PC-3 (cell line): ENCODE measurements at regions not wholly inside any gene's neighbourhood (a gene's known extent, or its start where the extent isn't known, plus 50 kb on each side); places are given as distances from the start of the nearest gene placed in this dataset.

Experiments used
- ATAC-seq: fragments of 200-7000 bp; cut with Tn5 transposase; 2 replicates; pipeline ENCODE4 v1.9.1; 2020; ENCODE audit warnings: mild to moderate bottlenecking, moderate library complexity
- BruUV-seq: library from RNA; stranded (reverse); fragments of 400-500 nt; replicated peaks from 2 replicates; lab custom pipeline; 2021; lab: Mats Ljungman, UMichigan
- CTCF ChIA-PET: fragments of 300-600 bp; sonication (Branson Sonifier 250); formaldehyde crosslinking; loops from one replicate; lab custom pipeline; 2022; ENCODE audit warnings: antibody characterized with exemption; lab: Charles Lee
- POLR2A ChIA-PET: fragments of 300-600 bp; sonication (Branson Sonifier 250); formaldehyde crosslinking; loops from one replicate; lab custom pipeline; 2022; ENCODE audit warnings: antibody characterized with exemption; ENCODE audit not compliant: unreplicated experiment; lab: Charles Lee
- DNase-seq: peaks from one replicate; pipeline ENCODE4 v3.0.0-alpha.2; 2015
- H2AFZ ChIP-seq: fragments of 300-600 bp; sonication (generic); 2 replicates; pipeline ENCODE4 v1.6.0; 2016; ENCODE audit warnings: antibody characterized with exemption, low read length
- H3F3A ChIP-seq: fragments of 300-600 bp; sonication (generic); one replicate; pipeline ENCODE4 v1.6.0; 2017; ENCODE audit warnings: antibody characterized with exemption, low read length, control low read depth, mild to moderate bottlenecking; ENCODE audit not compliant: unreplicated experiment
- H3K27ac ChIP-seq: fragments of 300-600 bp; sonication (generic); 2 replicates; pipeline ENCODE4 v1.5.1; 2016; ENCODE audit warnings: mild to moderate bottlenecking, low read length
- H3K27me3 ChIP-seq: fragments of 300-600 bp; sonication (generic); 2 replicates; pipeline ENCODE4 v1.6.1; 2016; ENCODE audit warnings: low read length, mixed read lengths
- H3K36me3 ChIP-seq: fragments of 300-600 bp; sonication (generic); 2 replicates; pipeline ENCODE4 v1.6.1; 2016; ENCODE audit warnings: low read depth, mixed run types, low read length, mixed read lengths
- H3K4me1 ChIP-seq: fragments of 300-600 bp; sonication (generic); 2 replicates; pipeline ENCODE4 v1.5.1; 2016; ENCODE audit warnings: low read length; ENCODE audit not compliant: insufficient read depth
- H3K4me2 ChIP-seq: fragments of 300-600 bp; sonication (generic); 2 replicates; pipeline ENCODE4 v1.6.0; 2016; ENCODE audit warnings: low read length
- H3K4me3 ChIP-seq: fragments of 300-600 bp; sonication (generic); 2 replicates; pipeline ENCODE4 v1.5.1; 2016; ENCODE audit warnings: mild to moderate bottlenecking, low read length, mixed read lengths
- H3K79me2 ChIP-seq: fragments of 300-600 bp; sonication (generic); 2 replicates; pipeline ENCODE4 v1.6.1; 2017; ENCODE audit warnings: low read length, mixed read lengths
- H3K9ac ChIP-seq: fragments of 300-600 bp; sonication (generic); 2 replicates; pipeline ENCODE4 v1.6.0; 2016; ENCODE audit warnings: mild to moderate bottlenecking, low read length
- H3K9me2 ChIP-seq: fragments of 300-600 bp; sonication (generic); replicated peaks from 2 replicates; pipeline ENCODE4 v1.6.1; 2016; ENCODE audit warnings: mixed run types, low read length, mixed read lengths
- H3K9me3 ChIP-seq: fragments of 300-600 bp; sonication (generic); 2 replicates; pipeline ENCODE4 v1.6.1; 2016; ENCODE audit warnings: low read length, mixed read lengths
- H4K20me1 ChIP-seq: fragments of 300-600 bp; sonication (generic); 2 replicates; pipeline ENCODE4 v1.6.1; 2016; ENCODE audit warnings: low read length, mixed read lengths
- EZH2 ChIP-seq: fragments of 300-600 bp; sonication (generic); IDR thresholded peaks from one replicate; pipeline ENCODE4 v1.6.1; 2017; ENCODE audit warnings: antibody characterized with exemption, mild to moderate bottlenecking, low read length; ENCODE audit not compliant: unreplicated experiment
- EZH2phosphoT487 ChIP-seq: fragments of 300-600 bp; sonication (generic); IDR thresholded peaks from 2 replicates; pipeline ENCODE4 v1.6.1; 2018; ENCODE audit warnings: mild to moderate bottlenecking, antibody characterized with exemption, low read length, borderline replicate concordance
- intact Hi-C: fragments of 100-400 bp; cut with micrococcal nuclease; formaldehyde crosslinking; loops from 2 replicates; pipeline ENCODE4 v1.9.0; 2023
- TF ChIP-seq, protein P1 (sequence below): fragments of 300-600 bp; sonication (generic); conservative IDR thresholded peaks from 2 replicates; pipeline ENCODE4 v1.5.1; 2017; ENCODE audit warnings: antibody characterized with exemption, low read depth, mild to moderate bottlenecking, low read length

DNA sequence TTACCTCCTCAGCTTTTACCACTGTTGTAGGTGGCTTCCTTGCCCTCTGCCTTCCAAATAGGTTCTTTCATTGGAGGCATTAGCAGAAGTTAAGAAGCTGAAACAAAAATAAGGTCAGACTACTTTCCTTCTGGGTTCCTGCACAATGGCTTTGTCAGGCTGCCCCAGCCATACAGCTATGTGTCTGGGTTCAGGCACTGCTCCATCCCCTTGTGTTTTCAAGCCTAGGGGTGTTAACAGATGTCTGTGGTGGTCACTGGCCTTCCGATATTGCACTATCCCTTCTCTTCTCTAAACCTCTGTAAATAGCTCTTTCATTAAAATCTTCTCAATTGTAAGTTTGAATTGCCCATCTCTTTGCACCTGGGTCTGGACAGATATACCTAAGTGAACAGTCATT is 728.9 kb downstream of the SLC16A7 start:
- Histone ChIP-seq H3K9ac (no peak overlapping the region), H3K9me3 (no peaks in the 10 kb centered on the region), H3K36me3 (no peaks in the 10 kb centered on the region), H3K4me1 (no peaks in the 10 kb centered on the region), H2AFZ (no peak overlapping the region), H3F3A (no peaks in the 10 kb centered on the region), H3K27ac (no peak overlapping the region), H3K4me2 (no peak overlapping the region), H3K79me2 (no peaks in the 10 kb centered on the region), H3K9me2 (no peaks in the 10 kb centered on the region), H3K4me3 (no peak overlapping the region), H4K20me1 (no peaks in the 10 kb centered on the region), H3K27me3 (no peaks in the 10 kb centered on the region)
- intact Hi-C loops: no loop called here
- POLR2A ChIA-PET: no interaction called here
- CTCF ChIA-PET: no interaction called here
- no TSS peak for BruUV-seq
- no peak for DNase-seq
- no peak for ATAC-seq
- TF ChIP-seq, protein P1, sequence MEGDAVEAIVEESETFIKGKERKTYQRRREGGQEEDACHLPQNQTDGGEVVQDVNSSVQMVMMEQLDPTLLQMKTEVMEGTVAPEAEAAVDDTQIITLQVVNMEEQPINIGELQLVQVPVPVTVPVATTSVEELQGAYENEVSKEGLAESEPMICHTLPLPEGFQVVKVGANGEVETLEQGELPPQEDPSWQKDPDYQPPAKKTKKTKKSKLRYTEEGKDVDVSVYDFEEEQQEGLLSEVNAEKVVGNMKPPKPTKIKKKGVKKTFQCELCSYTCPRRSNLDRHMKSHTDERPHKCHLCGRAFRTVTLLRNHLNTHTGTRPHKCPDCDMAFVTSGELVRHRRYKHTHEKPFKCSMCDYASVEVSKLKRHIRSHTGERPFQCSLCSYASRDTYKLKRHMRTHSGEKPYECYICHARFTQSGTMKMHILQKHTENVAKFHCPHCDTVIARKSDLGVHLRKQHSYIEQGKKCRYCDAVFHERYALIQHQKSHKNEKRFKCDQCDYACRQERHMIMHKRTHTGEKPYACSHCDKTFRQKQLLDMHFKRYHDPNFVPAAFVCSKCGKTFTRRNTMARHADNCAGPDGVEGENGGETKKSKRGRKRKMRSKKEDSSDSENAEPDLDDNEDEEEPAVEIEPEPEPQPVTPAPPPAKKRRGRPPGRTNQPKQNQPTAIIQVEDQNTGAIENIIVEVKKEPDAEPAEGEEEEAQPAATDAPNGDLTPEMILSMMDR: no peak
- TF ChIP-seq EZH2phosphoT487: no peak
- TF ChIP-seq EZH2: no peak

DNA sequence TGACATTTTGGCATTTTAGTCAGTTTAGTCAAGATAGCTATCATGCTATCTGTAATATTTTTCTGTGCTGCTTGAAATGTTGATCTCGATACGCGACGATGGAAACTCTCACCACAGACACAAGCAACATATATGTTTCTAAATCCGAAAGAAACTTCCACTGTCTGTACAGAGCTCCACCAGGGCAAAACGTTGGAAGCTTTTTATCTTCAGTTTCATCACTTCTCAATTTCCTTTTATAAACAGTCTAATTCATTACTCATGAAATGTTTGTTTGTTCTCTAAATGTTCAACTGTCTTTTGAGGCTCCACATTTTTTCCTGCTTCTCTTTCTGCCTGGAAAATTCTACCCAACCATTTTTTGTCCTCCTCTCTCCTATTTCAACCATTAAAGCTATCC is 737.6 kb downstream of the SLC16A7 start:
- TF ChIP-seq, protein P1: no peak
- TF ChIP-seq EZH2phosphoT487 (no peak), EZH2 (no peak)
- Histone ChIP-seq H3K9me3 (no peaks in the 10 kb centered on the region), H3K9ac (no peak overlapping the region), H3K4me1 (peaks cover 46% of the 10 kb centered on the region), H3F3A (no peaks in the 10 kb centered on the region), H3K4me2 (peak overlapping the region; percentile 73), H3K27ac (no peak overlapping the region), H3K4me3 (0 out of 2 replicates have a peak overlapping the region, but pooled peaks have one; percentile 31), H3K9me2 (no peaks in the 10 kb centered on the region), H2AFZ (no peak overlapping the region), H3K36me3 (no peaks in the 10 kb centered on the region), H3K79me2 (no peaks in the 10 kb centered on the region), H3K27me3 (no peaks in the 10 kb centered on the region), H4K20me1 (no peaks in the 10 kb centered on the region)
- DNase-seq (peak; percentile 71), ATAC-seq (peak; percentile 58)
- POLR2A ChIA-PET: no interaction called here
- intact Hi-C loops: loop anchor here (10.0 kb wide), 3 partner anchors 69 to 189 kb away; no protein-coding TSS in a partner anchor
- no TSS peak for BruUV-seq
- CTCF ChIA-PET: interaction anchor here (0.6 kb wide), 1 partner anchor 73 kb away, joined by 3 read pairs; no protein-coding TSS in a partner anchor

DNA sequence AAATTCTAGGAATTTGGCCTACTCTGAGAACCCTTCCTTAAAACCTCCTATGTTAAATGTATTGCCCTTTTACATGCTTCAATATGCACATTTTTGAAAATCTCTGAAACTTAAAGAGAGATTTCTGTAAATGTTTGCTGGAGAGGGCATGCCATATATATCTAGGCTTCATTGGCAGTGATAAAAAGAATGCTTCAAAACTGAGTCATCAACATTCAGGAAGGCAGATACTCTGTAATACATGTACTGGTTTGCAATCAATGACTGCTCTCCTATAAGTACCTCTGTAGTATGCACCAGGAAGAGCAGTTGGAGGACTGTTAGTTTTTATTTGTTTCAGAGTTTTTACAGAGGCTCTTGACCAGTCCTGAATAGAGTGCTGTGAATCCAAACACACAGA is 739.9 kb downstream of the SLC16A7 start:
- Histone ChIP-seq H3K79me2 (no peaks in the 10 kb centered on the region), H3K9me3 (no peaks in the 10 kb centered on the region), H3K4me3 (no peak overlapping the region), H3K27me3 (no peaks in the 10 kb centered on the region), H3K9ac (no peak overlapping the region), H3K36me3 (no peaks in the 10 kb centered on the region), H3K9me2 (no peaks in the 10 kb centered on the region), H3F3A (no peaks in the 10 kb centered on the region), H4K20me1 (no peaks in the 10 kb centered on the region), H2AFZ (no peak overlapping the region), H3K4me1 (peaks cover 46% of the 10 kb centered on the region), H3K27ac (no peak overlapping the region), H3K4me2 (peak overlapping the region; percentile 44)
- ATAC-seq (peak; percentile 99), DNase-seq (peak; percentile 88)
- BruUV-seq: no TSS peak
- ChIA-PET POLR2A (no interaction called here), CTCF (no interaction called here)
- no peak for TF ChIP-seq EZH2
- TF ChIP-seq, protein P1: no peak
- no peak for TF ChIP-seq EZH2phosphoT487
- intact Hi-C loops: loop anchor here (5.0 to 10.0 kb wide), 4 partner anchors 43 to 191 kb away; no protein-coding TSS in a partner anchor
